Rectal smooth muscle tissue (tissue), 1 donor: ENCODE measurements at regions not wholly inside any gene's neighbourhood (a gene's known extent, or its start where the extent isn't known, plus 50 kb on each side); places are given as distances from the start of the nearest gene placed in this dataset.
"Not testable (repeated sequence)": the region's sequence is repeated elsewhere in the genome, so short reads cannot be mapped to it uniquely, and the experiment has no call there.

Experiments used
- H3K27ac ChIP-seq: one replicate; pipeline ENCODE4 v1.7.0; 2013; ENCODE audit warnings: low read depth, low read length, inconsistent platforms
- H3K27me3 ChIP-seq: one replicate; pipeline ENCODE4 v1.7.0; 2013; ENCODE audit warnings: low read length; ENCODE audit not compliant: control insufficient read depth, insufficient read depth
- H3K36me3 ChIP-seq: one replicate; pipeline ENCODE4 v1.7.0; 2013; ENCODE audit warnings: low read length; ENCODE audit not compliant: control insufficient read depth, insufficient read depth
- H3K4me1 ChIP-seq: one replicate; pipeline ENCODE4 v1.7.0; 2013; ENCODE audit warnings: low read length; ENCODE audit not compliant: control insufficient read depth, insufficient read depth
- H3K4me3 ChIP-seq: one replicate; pipeline ENCODE4 v1.7.0; 2013; ENCODE audit warnings: low read length
- H3K9ac ChIP-seq: one replicate; pipeline ENCODE4 v1.7.0; 2013; ENCODE audit warnings: low read length

- not testable (repeated sequence) for H3K4me1 ChIP-seq, H3K27ac ChIP-seq, H3K4me3 ChIP-seq, H3K36me3 ChIP-seq, H3K27me3 ChIP-seq, H3K9ac ChIP-seq
These were observed 585.7 kb downstream of the NSUN3 start for GRCh38 chr3:94648270-94649180.

DNA sequence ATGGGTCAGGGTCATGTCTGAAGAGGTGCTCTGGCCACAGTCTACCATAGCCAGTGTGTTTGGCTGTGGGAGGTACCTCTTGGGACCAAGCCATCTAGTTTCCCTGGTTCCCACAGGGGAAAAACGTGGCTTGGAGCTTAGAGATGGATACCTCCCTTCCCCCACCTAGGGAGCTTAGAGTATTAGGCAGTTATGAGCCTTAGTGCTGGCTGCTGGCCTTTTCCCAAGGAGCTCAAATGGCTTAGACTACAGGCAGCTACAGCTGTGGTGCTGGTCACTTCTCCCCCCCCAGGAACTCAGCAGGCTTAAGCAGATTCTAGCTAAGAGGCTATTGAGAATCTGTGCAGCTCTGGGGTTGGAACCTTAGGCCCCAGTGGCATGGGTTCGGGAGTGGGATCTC is 591.2 kb downstream of the NSUN3 start:
- no peak overlapping the region for H3K4me3 ChIP-seq
- H3K27me3 ChIP-seq = no peaks in the 10 kb centered on the region
- H3K36me3 ChIP-seq = no peaks in the 10 kb centered on the region
- H3K9ac ChIP-seq = no peak overlapping the region
- no peak overlapping the region for H3K27ac ChIP-seq
- no peaks in the 10 kb centered on the region for H3K4me1 ChIP-seq

DNA sequence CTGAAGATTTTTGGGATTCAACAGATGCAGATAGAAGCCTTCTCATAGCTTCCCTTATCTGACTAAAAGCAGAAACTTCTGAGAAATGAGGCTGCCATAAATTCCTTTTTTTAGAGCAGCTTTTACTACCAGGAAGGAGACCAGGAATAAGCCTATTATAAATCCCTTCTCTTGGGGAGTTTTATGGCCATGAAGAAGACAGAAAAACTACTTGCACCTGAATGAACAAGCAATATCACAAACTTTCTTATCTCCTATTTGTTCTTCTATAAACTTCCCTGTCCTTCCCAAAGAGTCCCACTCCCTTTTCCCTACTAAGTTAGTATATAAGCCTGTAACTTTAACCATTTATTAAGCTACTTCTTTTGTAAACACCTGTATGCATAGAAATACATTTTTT is 603.1 kb downstream of the NSUN3 start:
- Histone ChIP-seq H3K36me3 (no peaks in the 10 kb centered on the region), H3K9ac (no peak overlapping the region), H3K27ac (no peak overlapping the region), H3K4me3 (no peak overlapping the region), H3K27me3 (no peaks in the 10 kb centered on the region), H3K4me1 (no peaks in the 10 kb centered on the region)

DNA sequence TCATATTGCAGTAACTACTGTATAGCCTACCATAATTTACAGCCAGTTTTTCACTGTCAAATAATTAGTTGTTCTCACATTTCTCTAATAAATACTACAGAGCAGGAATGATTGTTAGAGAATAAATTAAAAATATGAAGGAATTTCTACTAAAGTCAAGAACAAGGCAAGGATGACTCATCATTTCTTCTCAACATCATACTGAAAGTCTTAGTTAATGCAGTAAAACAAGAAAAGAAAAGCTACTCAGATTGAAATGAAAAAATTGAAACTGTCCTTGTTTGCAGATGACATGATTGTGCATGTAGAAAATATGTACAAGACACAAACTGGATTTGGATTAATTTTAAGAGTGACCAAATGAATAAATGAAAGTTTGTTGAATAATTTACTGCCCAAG is 608.2 kb downstream of the NSUN3 start:
- no peak overlapping the region for H3K9ac ChIP-seq
- no peaks in the 10 kb centered on the region for H3K4me1 ChIP-seq
- H3K4me3 ChIP-seq = no peak overlapping the region
- no peaks in the 10 kb centered on the region for H3K27me3 ChIP-seq
- H3K36me3 ChIP-seq = no peaks in the 10 kb centered on the region
- H3K27ac ChIP-seq = no peak overlapping the region

DNA sequence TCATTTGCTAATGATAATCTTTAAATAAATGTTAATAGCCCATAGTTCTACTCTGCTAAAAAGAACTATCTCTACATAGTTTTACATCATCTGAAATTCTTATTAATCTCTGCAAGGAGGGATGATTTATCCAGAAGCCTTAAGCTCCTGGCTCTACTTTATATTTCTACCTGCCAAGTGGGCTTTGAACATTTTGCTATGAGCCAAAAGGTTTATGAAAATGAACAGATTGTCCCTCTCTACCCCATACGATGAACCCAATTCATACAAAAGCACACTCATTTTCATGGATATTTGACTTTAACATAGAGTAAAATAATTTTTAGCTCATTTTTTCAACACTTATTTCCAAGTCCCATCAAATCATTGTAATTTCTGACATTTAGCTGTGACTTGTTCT is 611.0 kb downstream of the NSUN3 start:
- Histone ChIP-seq H3K4me1 (no peaks in the 10 kb centered on the region), H3K27me3 (no peaks in the 10 kb centered on the region), H3K4me3 (no peak overlapping the region), H3K9ac (no peak overlapping the region), H3K36me3 (no peaks in the 10 kb centered on the region), H3K27ac (no peak overlapping the region)

DNA sequence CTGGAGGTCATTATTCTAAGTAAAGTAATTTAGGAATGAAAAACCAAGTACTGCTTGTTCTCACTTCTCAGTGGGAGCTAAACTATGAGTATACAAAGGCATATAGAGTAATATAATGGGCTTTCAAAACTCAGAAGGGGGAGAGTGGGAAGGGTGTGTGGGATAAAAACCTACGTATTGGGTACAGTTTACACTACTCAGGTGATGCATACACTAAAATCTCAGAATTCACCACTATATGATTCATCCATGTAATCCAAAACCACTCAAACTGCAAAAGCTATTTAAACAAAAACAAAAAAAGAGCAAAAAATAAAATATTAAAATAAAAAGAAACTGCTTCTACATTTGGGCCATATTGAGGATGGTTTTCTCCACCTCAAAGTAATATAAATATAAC is 623.3 kb downstream of the NSUN3 start:
- Histone ChIP-seq H3K4me3 (no peak overlapping the region), H3K36me3 (no peaks in the 10 kb centered on the region), H3K27ac (no peak overlapping the region), H3K9ac (no peak overlapping the region), H3K27me3 (no peaks in the 10 kb centered on the region), H3K4me1 (no peaks in the 10 kb centered on the region)

GRCh38 chr3:94693997-94694640 is 631.3 kb downstream of the NSUN3 start:
- H3K4me3 ChIP-seq = no peak overlapping the region
- H3K27me3 ChIP-seq = no peaks in the 10 kb centered on the region
- no peak overlapping the region for H3K9ac ChIP-seq
- H3K36me3 ChIP-seq = no peaks in the 10 kb centered on the region
- no peak overlapping the region for H3K27ac ChIP-seq
- H3K4me1 ChIP-seq = no peaks in the 10 kb centered on the region

- H3K9ac ChIP-seq = no peak overlapping the region
- H3K4me1 ChIP-seq = no peaks in the 10 kb centered on the region
- H3K27ac ChIP-seq = no peak overlapping the region
- no peak overlapping the region for H3K4me3 ChIP-seq
- H3K27me3 ChIP-seq = no peaks in the 10 kb centered on the region
- no peaks in the 10 kb centered on the region for H3K36me3 ChIP-seq
These were observed 632.0 kb downstream of the NSUN3 start for GRCh38 chr3:94694894-94695293.

GRCh38 chr3:94704467-94704866 is 641.6 kb downstream of the NSUN3 start:
- no peak overlapping the region for H3K4me3 ChIP-seq

GRCh38 chr3:94709249-94709902 is 646.5 kb downstream of the NSUN3 start:
- Histone ChIP-seq H3K27me3 (no peaks in the 10 kb centered on the region), H3K9ac (no peak overlapping the region), H3K4me3 (no peak overlapping the region), H3K4me1 (no peaks in the 10 kb centered on the region), H3K36me3 (no peaks in the 10 kb centered on the region), H3K27ac (no peak overlapping the region)

More at GRCh38 chr3:94704467-94704866, 641.6 kb downstream of the NSUN3 start:
- Histone ChIP-seq H3K4me1 (no peaks in the 10 kb centered on the region), H3K36me3 (no peaks in the 10 kb centered on the region), H3K27ac (no peak overlapping the region), H3K9ac (no peak overlapping the region), H3K27me3 (no peaks in the 10 kb centered on the region)

DNA sequence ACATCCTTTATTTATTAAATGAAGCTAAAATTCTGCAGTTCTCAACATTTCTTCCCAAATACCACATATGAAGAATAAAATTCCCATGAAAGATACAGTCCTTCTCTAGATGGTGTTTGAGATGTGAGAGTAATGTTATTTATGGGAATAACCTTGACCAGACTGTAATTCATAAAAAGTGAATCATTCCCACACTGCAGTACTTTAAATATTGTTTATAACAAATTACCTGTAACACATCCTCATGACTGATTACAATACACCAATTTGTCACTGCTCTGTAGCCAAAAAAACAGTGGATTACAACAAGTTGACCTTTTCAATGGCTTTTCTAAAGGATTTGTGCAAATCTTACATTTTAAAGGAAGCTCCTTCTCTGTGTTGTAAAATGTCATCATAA is 651.3 kb downstream of the NSUN3 start:
- H3K4me3 ChIP-seq = no peak overlapping the region
- no peaks in the 10 kb centered on the region for H3K4me1 ChIP-seq
- H3K27me3 ChIP-seq = no peaks in the 10 kb centered on the region
- H3K9ac ChIP-seq = no peak overlapping the region
- no peaks in the 10 kb centered on the region for H3K36me3 ChIP-seq
- no peak overlapping the region for H3K27ac ChIP-seq

- H3K4me3 ChIP-seq = no peak overlapping the region
- H3K9ac ChIP-seq = no peak overlapping the region
- no peaks in the 10 kb centered on the region for H3K4me1 ChIP-seq
- no peak overlapping the region for H3K27ac ChIP-seq
- no peaks in the 10 kb centered on the region for H3K36me3 ChIP-seq
- no peaks in the 10 kb centered on the region for H3K27me3 ChIP-seq
These were observed 653.6 kb downstream of the NSUN3 start for GRCh38 chr3:94716326-94717018.
